ENCODE measurements at regions not wholly inside any gene's neighbourhood (a gene's known extent, or its start where the extent isn't known, plus 50 kb on each side); places are given as distances from the start of the nearest gene placed in this dataset.

GRCh38 chr13:84940798-84941197 lies 858.4 kb downstream of the SLITRK6 start:
- no peak for DNase-seq
- Mint-ChIP-seq H3K4me1 (no peaks in the 10 kb centered on the region), H3K27me3 (no peaks in the 10 kb centered on the region)

GRCh38 chr13:84940167-84940566 lies 859.1 kb downstream of the SLITRK6 start:
- no peaks in the 10 kb centered on the region for H3K4me1 ChIP-seq (ENCODE audit: insufficient read depth, low read length)
- POLR2A ChIA-PET (ENCODE audit: partially characterized antibody) = no interaction called here
- H3K27ac Mint-ChIP-seq = no peak overlapping the region
- H3K4me3 Mint-ChIP-seq = no peak overlapping the region
- no peaks in the 10 kb centered on the region for H3K27me3 ChIP-seq (ENCODE audit: insufficient read depth, low read length)
- no peak for DNase-seq
- H3K36me3 ChIP-seq (ENCODE audit: insufficient read depth, low read length) = no peaks in the 10 kb centered on the region
- peaks cover 0 to under 1% (median 0%) of the 10 kb centered on the region in 4 donors for H3K4me1 Mint-ChIP-seq
- H3K27ac ChIP-seq (ENCODE audit: low read depth, low read length) = no peak overlapping the region
- CTCF ChIA-PET (ENCODE audit: partially characterized antibody) = no interaction called here
- peaks cover 0 to 3% (median 0%) of the 10 kb centered on the region in 8 donors for H3K9me3 Mint-ChIP-seq
- H3K36me3 Mint-ChIP-seq = no peaks in the 10 kb centered on the region
- H3K9me3 ChIP-seq (ENCODE audit: control insufficient read depth in 1 of 2, low read length in 2 of 2) = no peaks in the 10 kb centered on the region
- no peaks in the 10 kb centered on the region for H3K27me3 Mint-ChIP-seq
- no peak overlapping the region for H3K4me3 ChIP-seq (ENCODE audit: low read length in 2 of 2)
- intact Hi-C loops (cut with micrococcal nuclease) = no loop called here

More at GRCh38 chr13:84940798-84941197, 858.4 kb downstream of the SLITRK6 start:
- H3K27me3 ChIP-seq (ENCODE audit: insufficient read depth, low read length) = no peaks in the 10 kb centered on the region
- no peak overlapping the region for H3K27ac Mint-ChIP-seq
- H3K4me3 Mint-ChIP-seq = no peak overlapping the region
- intact Hi-C loops (cut with micrococcal nuclease) = no loop called here
- ChIA-PET POLR2A (ENCODE audit: partially characterized antibody) (no interaction called here), CTCF (ENCODE audit: partially characterized antibody) (no interaction called here)
- no peaks in the 10 kb centered on the region for H3K36me3 ChIP-seq (ENCODE audit: insufficient read depth, low read length)
- peaks cover 0 to 3% (median 0%) of the 10 kb centered on the region in 8 donors for H3K9me3 Mint-ChIP-seq
- H3K36me3 Mint-ChIP-seq = no peaks in the 10 kb centered on the region
- H3K4me3 ChIP-seq (ENCODE audit: low read length in 2 of 2) = no peak overlapping the region
- no peak overlapping the region for H3K27ac ChIP-seq (ENCODE audit: low read depth, low read length)
- no peaks in the 10 kb centered on the region for H3K9me3 ChIP-seq (ENCODE audit: control insufficient read depth in 1 of 2, low read length in 2 of 2)
- no peaks in the 10 kb centered on the region for H3K4me1 ChIP-seq (ENCODE audit: insufficient read depth, low read length)

- DNase-seq = no peak
- Histone ChIP-seq H3K4me3 (ENCODE audit: low read length in 2 of 2) (no peak overlapping the region), H3K9me3 (ENCODE audit: control insufficient read depth in 1 of 2, low read length in 2 of 2) (no peaks in the 10 kb centered on the region), H3K36me3 (ENCODE audit: insufficient read depth, low read length) (no peaks in the 10 kb centered on the region), H3K4me1 (ENCODE audit: insufficient read depth, low read length) (no peaks in the 10 kb centered on the region), H3K27ac (ENCODE audit: low read depth, low read length) (no peak overlapping the region), H3K27me3 (ENCODE audit: insufficient read depth, low read length) (no peaks in the 10 kb centered on the region)
- ChIA-PET CTCF (ENCODE audit: partially characterized antibody) (no interaction called here), POLR2A (ENCODE audit: partially characterized antibody) (no interaction called here)
- Mint-ChIP-seq H3K9me3 (peaks cover 0 to 3% (median 0%) of the 10 kb centered on the region in 8 donors), H3K27ac (no peak overlapping the region), H3K4me1 (peaks cover 0 to 5% (median 0%) of the 10 kb centered on the region in 4 donors), H3K36me3 (no peaks in the 10 kb centered on the region), H3K27me3 (no peaks in the 10 kb centered on the region), H3K4me3 (peak overlapping the region in 4 of 8 donors; percentile 21 to 50 (median 36))
- intact Hi-C loops (cut with micrococcal nuclease) = no loop called here
Measured at GRCh38 chr13:84934911-84935310, 864.3 kb downstream of the SLITRK6 start.

DNA sequence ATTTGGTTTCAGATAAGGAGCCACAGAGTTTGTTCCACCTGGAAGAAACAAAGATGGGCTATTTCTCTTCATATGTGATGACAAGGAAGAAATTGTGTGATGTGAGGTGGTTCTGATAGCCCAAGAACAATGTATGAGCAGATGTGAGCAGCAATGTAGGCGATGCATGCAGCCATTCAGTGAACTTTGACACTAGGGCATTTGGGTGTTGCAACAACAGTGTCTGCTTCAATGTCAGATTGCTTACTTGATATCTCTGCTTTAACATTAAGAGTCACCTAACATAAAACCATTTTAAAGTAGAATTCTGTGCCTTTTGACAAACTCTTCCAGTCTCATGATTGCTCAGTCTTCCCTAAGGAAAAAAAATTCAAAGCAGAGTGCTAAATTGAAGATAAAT lies 865.4 kb downstream of the SLITRK6 start:
- ChIA-PET CTCF (ENCODE audit: partially characterized antibody) (no interaction called here), POLR2A (ENCODE audit: partially characterized antibody) (no interaction called here)
- Histone ChIP-seq H3K4me3 (ENCODE audit: low read length in 2 of 2) (no peak overlapping the region), H3K36me3 (ENCODE audit: insufficient read depth, low read length) (no peaks in the 10 kb centered on the region), H3K27me3 (ENCODE audit: insufficient read depth, low read length) (no peaks in the 10 kb centered on the region), H3K27ac (ENCODE audit: low read depth, low read length) (no peak overlapping the region), H3K9me3 (ENCODE audit: control insufficient read depth in 1 of 2, low read length in 2 of 2) (no peaks in the 10 kb centered on the region), H3K4me1 (ENCODE audit: insufficient read depth, low read length) (no peaks in the 10 kb centered on the region)
- no peaks in the 10 kb centered on the region for H3K27me3 Mint-ChIP-seq
- intact Hi-C loops (cut with micrococcal nuclease) = no loop called here
- H3K36me3 Mint-ChIP-seq = no peaks in the 10 kb centered on the region
- H3K9me3 Mint-ChIP-seq = peaks cover 0 to 3% (median 0%) of the 10 kb centered on the region in 8 donors
- peaks cover 0 to 5% (median 0%) of the 10 kb centered on the region in 4 donors for H3K4me1 Mint-ChIP-seq
- H3K4me3 Mint-ChIP-seq = no peak overlapping the region
- H3K27ac Mint-ChIP-seq = no peak overlapping the region
- no peak for DNase-seq

DNA sequence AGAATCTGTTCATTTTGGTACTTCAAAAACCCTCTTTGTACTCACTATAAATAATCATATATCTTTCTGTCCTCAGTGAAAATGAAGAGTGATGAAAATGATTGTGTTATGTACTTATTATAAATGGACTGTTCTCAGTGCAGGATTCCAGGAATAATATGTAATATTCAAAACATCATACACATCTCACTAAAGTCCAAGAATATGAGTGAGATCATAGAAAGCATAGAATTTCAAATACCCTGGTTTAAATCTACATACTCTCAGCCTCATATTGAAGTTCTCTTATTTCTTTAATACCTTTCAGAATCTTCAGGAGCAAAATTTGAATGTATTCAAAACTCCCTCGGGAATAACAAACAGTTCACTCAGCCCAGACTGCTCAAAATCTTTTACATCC lies 868.0 kb downstream of the SLITRK6 start:
- intact Hi-C loops (cut with micrococcal nuclease) = no loop called here
- peaks cover 0 to 5% (median 0%) of the 10 kb centered on the region in 4 donors for H3K4me1 Mint-ChIP-seq

DNA sequence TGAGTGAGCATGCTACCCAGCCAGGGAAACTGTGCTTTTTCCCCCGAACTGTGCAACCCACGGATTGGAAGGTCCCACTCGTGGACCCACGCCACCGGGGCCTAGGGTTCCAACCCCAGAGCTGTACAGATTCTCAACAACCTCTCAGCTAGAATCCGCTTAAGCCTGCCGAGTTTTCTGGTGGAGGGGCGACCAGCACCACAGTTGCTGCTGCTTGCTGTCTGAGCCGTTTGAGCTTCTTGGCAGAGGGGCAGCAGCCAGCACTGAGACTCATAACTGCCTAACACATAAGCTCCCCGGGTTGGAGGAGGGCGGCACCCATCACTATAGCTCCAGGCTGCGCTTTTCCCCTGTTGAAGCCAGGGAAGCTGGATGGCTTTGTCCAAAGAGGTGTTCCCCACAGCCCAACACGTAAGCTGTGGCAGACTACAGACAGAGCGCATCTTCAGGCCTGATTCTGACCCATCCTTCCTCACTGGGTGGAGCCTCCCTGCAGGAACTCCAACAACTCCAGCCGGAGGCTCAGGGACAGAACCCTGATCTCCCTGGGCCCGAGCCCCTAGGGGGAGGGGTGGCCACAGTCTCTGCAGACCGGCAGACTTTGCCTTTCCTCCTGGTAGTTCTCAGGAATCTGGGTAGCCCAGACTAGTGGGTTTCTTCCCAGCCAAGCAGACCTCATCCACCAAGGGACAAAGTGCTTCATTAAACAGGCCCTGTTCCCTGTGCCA lies 871.6 kb downstream of the SLITRK6 start:
- no peaks in the 10 kb centered on the region for H3K4me1 Mint-ChIP-seq
- Histone ChIP-seq H3K27me3 (ENCODE audit: insufficient read depth, low read length) (no peaks in the 10 kb centered on the region), H3K9me3 (ENCODE audit: control insufficient read depth in 1 of 2, low read length in 2 of 2) (no peaks in the 10 kb centered on the region), H3K4me1 (ENCODE audit: insufficient read depth, low read length) (no peaks in the 10 kb centered on the region), H3K27ac (ENCODE audit: low read depth, low read length) (no peak overlapping the region), H3K4me3 (ENCODE audit: low read length in 2 of 2) (no peak overlapping the region), H3K36me3 (ENCODE audit: insufficient read depth, low read length) (no peaks in the 10 kb centered on the region)
- H3K9me3 Mint-ChIP-seq = no peaks in the 10 kb centered on the region
- POLR2A ChIA-PET (ENCODE audit: partially characterized antibody) = no interaction called here
- no peaks in the 10 kb centered on the region for H3K36me3 Mint-ChIP-seq
- CTCF ChIA-PET (ENCODE audit: partially characterized antibody) = no interaction called here
- no peak for DNase-seq
- H3K27ac Mint-ChIP-seq = no peak overlapping the region
- intact Hi-C loops (cut with micrococcal nuclease) = no loop called here
- no peaks in the 10 kb centered on the region for H3K27me3 Mint-ChIP-seq
- no peak overlapping the region for H3K4me3 Mint-ChIP-seq

More for the DNA sequence above, 868.0 kb downstream of the SLITRK6 start:
- no peak overlapping the region for H3K4me3 Mint-ChIP-seq
- no peaks in the 10 kb centered on the region for H3K27me3 Mint-ChIP-seq
- H3K27ac Mint-ChIP-seq = no peak overlapping the region
- DNase-seq = no peak
- Histone ChIP-seq H3K27me3 (ENCODE audit: insufficient read depth, low read length) (no peaks in the 10 kb centered on the region), H3K4me1 (ENCODE audit: insufficient read depth, low read length) (no peaks in the 10 kb centered on the region), H3K4me3 (ENCODE audit: low read length in 2 of 2) (no peak overlapping the region), H3K9me3 (ENCODE audit: control insufficient read depth in 1 of 2, low read length in 2 of 2) (no peaks in the 10 kb centered on the region), H3K36me3 (ENCODE audit: insufficient read depth, low read length) (no peaks in the 10 kb centered on the region), H3K27ac (ENCODE audit: low read depth, low read length) (no peak overlapping the region)
- ChIA-PET CTCF (ENCODE audit: partially characterized antibody) (no interaction called here), POLR2A (ENCODE audit: partially characterized antibody) (no interaction called here)
- no peaks in the 10 kb centered on the region for H3K9me3 Mint-ChIP-seq
- no peaks in the 10 kb centered on the region for H3K36me3 Mint-ChIP-seq

GRCh38 chr13:84925443-84925842 lies 873.8 kb downstream of the SLITRK6 start:
- no peak overlapping the region for H3K4me3 ChIP-seq (ENCODE audit: low read length in 2 of 2)
- H3K27me3 ChIP-seq (ENCODE audit: insufficient read depth, low read length) = no peaks in the 10 kb centered on the region
- no peaks in the 10 kb centered on the region for H3K9me3 ChIP-seq (ENCODE audit: control insufficient read depth in 1 of 2, low read length in 2 of 2)
- DNase-seq = no peak
- H3K4me1 ChIP-seq (ENCODE audit: insufficient read depth, low read length) = no peaks in the 10 kb centered on the region
- POLR2A ChIA-PET (ENCODE audit: partially characterized antibody) = no interaction called here
- H3K27ac ChIP-seq (ENCODE audit: low read depth, low read length) = no peak overlapping the region
- H3K27me3 Mint-ChIP-seq = no peaks in the 10 kb centered on the region
- CTCF ChIA-PET (ENCODE audit: partially characterized antibody) = no interaction called here
- H3K27ac Mint-ChIP-seq = no peak overlapping the region
- H3K36me3 Mint-ChIP-seq = no peaks in the 10 kb centered on the region
- H3K4me3 Mint-ChIP-seq = no peak overlapping the region
- intact Hi-C loops (cut with micrococcal nuclease) = no loop called here
- H3K4me1 Mint-ChIP-seq = no peaks in the 10 kb centered on the region
- H3K9me3 Mint-ChIP-seq = no peaks in the 10 kb centered on the region
- no peaks in the 10 kb centered on the region for H3K36me3 ChIP-seq (ENCODE audit: insufficient read depth, low read length)

DNA sequence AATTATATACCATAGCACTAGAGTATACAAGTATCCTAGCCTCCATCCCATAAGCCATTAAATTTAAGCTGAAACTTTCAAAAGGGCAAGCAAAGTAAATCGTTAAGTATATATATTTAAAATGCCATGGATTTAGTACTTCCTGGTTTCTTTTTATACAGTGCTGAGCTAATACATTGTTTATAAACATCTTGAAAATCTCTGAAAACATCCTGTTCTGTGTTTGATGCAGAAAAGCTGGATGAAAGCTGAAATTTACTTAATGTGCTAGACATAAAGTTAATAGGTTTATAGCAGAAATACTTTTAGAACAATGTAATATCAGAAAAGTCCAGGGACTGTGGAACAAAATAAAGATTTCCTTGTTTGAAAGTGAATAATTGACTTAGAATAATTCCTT lies 875.4 kb downstream of the SLITRK6 start:
- Mint-ChIP-seq H3K9me3 (no peaks in the 10 kb centered on the region), H3K4me3 (no peak overlapping the region), H3K27ac (no peak overlapping the region), H3K27me3 (no peaks in the 10 kb centered on the region), H3K4me1 (no peaks in the 10 kb centered on the region), H3K36me3 (no peaks in the 10 kb centered on the region)
- H3K4me3 ChIP-seq (ENCODE audit: low read length in 2 of 2) = no peak overlapping the region
- no peaks in the 10 kb centered on the region for H3K9me3 ChIP-seq (ENCODE audit: control insufficient read depth in 1 of 2, low read length in 2 of 2)
- DNase-seq = no peak
- ChIA-PET CTCF (ENCODE audit: partially characterized antibody) (no interaction called here), POLR2A (ENCODE audit: partially characterized antibody) (no interaction called here)
- no peaks in the 10 kb centered on the region for H3K4me1 ChIP-seq (ENCODE audit: insufficient read depth, low read length)
- H3K36me3 ChIP-seq (ENCODE audit: insufficient read depth, low read length) = no peaks in the 10 kb centered on the region
- intact Hi-C loops (cut with micrococcal nuclease) = no loop called here
- no peaks in the 10 kb centered on the region for H3K27me3 ChIP-seq (ENCODE audit: insufficient read depth, low read length)
- H3K27ac ChIP-seq (ENCODE audit: low read depth, low read length) = no peak overlapping the region
